Esophagus squamous epithelium (tissue), 5 donors: ENCODE measurements at regions not wholly inside any gene's neighbourhood (a gene's known extent, or its start where the extent isn't known, plus 50 kb on each side); places are given as distances from the start of the nearest gene placed in this dataset.

Experiments used
- DNase-seq: peaks from one replicate; lab custom pipeline; 2025; lab: John Stamatoyannopoulos, UW
- H3K27ac ChIP-seq, 4 donors: fragments of 200-600 bp; sonication (generic); one replicate each; pipeline ENCODE4 v1.5.1; 2016 to 2019; ENCODE audit warnings: mild to moderate bottlenecking in 1 of 4
- H3K27me3 ChIP-seq, 4 donors: fragments of 200-600 bp; sonication (generic); 1 replicate in 3 of 4; 2 replicates in 1 of 4; pipeline versions ENCODE4 v1.5.1 to v1.6.0; 2017 to 2021; ENCODE audit warnings: antibody characterized with exemption in 1 of 4
- H3K36me3 ChIP-seq, 3 donors: fragments of 200-600 bp; sonication (generic); one replicate each; pipeline ENCODE4 v1.5.1; 2016 to 2019
- H3K4me1 ChIP-seq, 3 donors: fragments of 200-600 bp; sonication (generic); one replicate each; pipeline ENCODE4 v1.5.1; 2017 to 2019
- H3K4me3 ChIP-seq, 4 donors: fragments of 200-600 bp; sonication (generic); 1 replicate in 3 of 4; 2 replicates in 1 of 4; pipeline ENCODE4 v1.5.1; 2016 to 2019; ENCODE audit warnings: mild to moderate bottlenecking in 2 of 4, moderate library complexity in 1 of 4
- H3K9me3 ChIP-seq, 3 donors: fragments of 200-600 bp; sonication (generic); one replicate each; pipeline ENCODE4 v1.5.1; 2016 to 2019
- CTCF ChIP-seq, 6 experiments: fragments of 450-650 bp in 4 of 6; fragments of 200-600 bp in 2 of 6; sonication (generic) in 2 of 6; IDR thresholded peaks; one replicate each; pipeline ENCODE4 v1.5.1; 2016 to 2019; ENCODE audit warnings: antibody characterized with exemption in 6 of 6, mild to moderate bottlenecking in 4 of 6, moderate library complexity in 4 of 6
- POLR2A ChIP-seq, 4 donors: fragments of 450-650 bp; IDR thresholded peaks; one replicate each; pipeline ENCODE4 v1.6.1; 2017; ENCODE audit warnings: antibody characterized with exemption in 4 of 4, mild to moderate bottlenecking in 4 of 4, moderate library complexity in 3 of 4
- WGBS, 2 donors: methylation state at CpG; one replicate each; pipeline ENCODE4 v1.1.5; 2018; 5-methylcytosine and 5-hydroxymethylcytosine counted together
- intact Hi-C: fragments of 100-400 bp; cut with DNase I; formaldehyde crosslinking; loops from one replicate; pipeline ENCODE4 v1.15.0; 2022
- donor health status: DM: yes; HTN: yes; CAD: no.

DNA sequence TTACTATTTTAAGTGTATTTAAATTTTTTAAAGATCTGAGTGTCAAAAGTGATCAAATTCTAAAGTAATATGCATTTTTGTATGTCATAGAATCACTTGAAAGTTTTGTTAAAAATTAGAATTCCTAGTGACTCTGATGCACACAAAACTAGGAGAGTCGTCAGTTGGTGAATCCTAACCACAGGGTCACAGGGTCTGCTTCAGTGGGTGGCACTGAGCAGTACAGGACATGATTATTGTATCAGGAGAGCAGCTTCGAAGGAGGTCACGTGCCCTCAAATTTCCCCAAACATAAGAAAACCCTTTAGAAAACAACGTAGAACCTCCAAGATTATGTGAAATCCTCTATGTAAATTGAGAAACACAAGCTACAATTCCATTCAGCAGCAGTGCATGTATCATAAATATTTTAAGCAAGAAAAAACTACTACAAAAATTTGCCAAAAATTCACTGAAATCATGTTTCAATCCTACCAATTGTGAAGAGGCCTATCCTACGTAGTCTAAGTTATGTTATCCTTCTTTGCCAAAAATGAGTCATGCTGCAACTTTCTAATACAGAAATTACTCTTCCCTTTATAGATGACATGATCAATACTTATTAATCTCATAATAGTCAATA, 323.6 kb downstream of the AASDHPPT start:
- WGBS, 2 donors: 81 to 89% methylated on average over 5 of the region's 5 CpGs
- intact Hi-C loops: no loop called here
- DNase-seq: no peak
- TF ChIP-seq POLR2A (IDR thresholded peaks at IDR 0.05) (no peak), CTCF (IDR thresholded peaks at IDR 0.05) (no peak)
- no peak overlapping the region for H3K4me3 ChIP-seq
- H3K27ac ChIP-seq: no peak overlapping the region
- H3K9me3 ChIP-seq: no peaks in the 10 kb centered on the region
- H3K4me1 ChIP-seq: no peaks in the 10 kb centered on the region
- no peaks in the 10 kb centered on the region for H3K36me3 ChIP-seq
- no peaks in the 10 kb centered on the region for H3K27me3 ChIP-seq

- WGBS, 2 donors: 93 to 95% methylated on average over 9 of the region's 9 CpGs
- H3K4me3 ChIP-seq: no peak overlapping the region
- intact Hi-C loops: no loop called here
These were observed 326.3 kb downstream of the AASDHPPT start for GRCh38 chr11:106403751-106404150.

DNA sequence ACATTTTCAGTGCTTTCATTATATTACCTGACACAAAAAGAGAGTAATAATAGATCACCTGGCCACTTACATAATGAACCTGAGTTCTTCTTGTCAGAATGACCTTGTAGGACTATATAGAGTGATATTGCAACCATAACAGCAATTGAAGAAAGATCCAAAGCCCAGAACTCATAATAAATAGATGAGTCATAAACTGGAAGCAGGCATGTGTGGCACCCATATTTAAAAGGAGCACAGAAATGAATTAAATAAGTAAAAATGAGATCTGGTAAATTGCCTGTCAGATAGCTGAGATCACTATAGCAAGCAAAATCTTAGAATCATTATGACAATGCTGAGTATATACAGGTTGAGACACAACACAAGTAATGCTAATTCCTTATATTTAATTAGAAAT, 331.8 kb downstream of the AASDHPPT start:
- no peaks in the 10 kb centered on the region for H3K36me3 ChIP-seq
- no peaks in the 10 kb centered on the region for H3K9me3 ChIP-seq
- TF ChIP-seq CTCF (IDR thresholded peaks at IDR 0.05): no peak
- no peaks in the 10 kb centered on the region for H3K4me1 ChIP-seq
- H3K27ac ChIP-seq: no peak overlapping the region
- no peaks in the 10 kb centered on the region for H3K27me3 ChIP-seq
- intact Hi-C loops: no loop called here
- H3K4me3 ChIP-seq: no peak overlapping the region
- no peak for DNase-seq

More at GRCh38 chr11:106403751-106404150, 326.3 kb downstream of the AASDHPPT start:
- Histone ChIP-seq H3K27ac (no peak overlapping the region), H3K36me3 (no peaks in the 10 kb centered on the region), H3K27me3 (no peaks in the 10 kb centered on the region), H3K9me3 (no peaks in the 10 kb centered on the region), H3K4me1 (no peaks in the 10 kb centered on the region)
- DNase-seq: no peak
- no peak for TF ChIP-seq CTCF (IDR thresholded peaks at IDR 0.05)
- no peak for TF ChIP-seq POLR2A (IDR thresholded peaks at IDR 0.05)

GRCh38 chr11:106409671-106410070, 332.2 kb downstream of the AASDHPPT start:
- H3K9me3 ChIP-seq: no peaks in the 10 kb centered on the region
- intact Hi-C loops: no loop called here
- no peak overlapping the region for H3K4me3 ChIP-seq
- WGBS, 2 donors: 69 to 80% methylated on average over 2 of the region's 2 CpGs
- no peak for DNase-seq
- TF ChIP-seq CTCF (IDR thresholded peaks at IDR 0.05): no peak
- TF ChIP-seq POLR2A (IDR thresholded peaks at IDR 0.05): no peak
- H3K27me3 ChIP-seq: no peaks in the 10 kb centered on the region
- no peaks in the 10 kb centered on the region for H3K4me1 ChIP-seq
- H3K27ac ChIP-seq: no peak overlapping the region
- no peaks in the 10 kb centered on the region for H3K36me3 ChIP-seq

GRCh38 chr11:106410902-106411301, 333.4 kb downstream of the AASDHPPT start:
- no peak overlapping the region for H3K27ac ChIP-seq
- TF ChIP-seq POLR2A (IDR thresholded peaks at IDR 0.05): no peak
- TF ChIP-seq CTCF (IDR thresholded peaks at IDR 0.05): no peak
- H3K4me1 ChIP-seq: no peaks in the 10 kb centered on the region
- WGBS, 2 donors: 88 to 94% methylated on average over 1 of the region's 1 CpG
- no peaks in the 10 kb centered on the region for H3K36me3 ChIP-seq
- H3K27me3 ChIP-seq: no peaks in the 10 kb centered on the region
- DNase-seq: no peak
- H3K9me3 ChIP-seq: no peaks in the 10 kb centered on the region
- intact Hi-C loops: no loop called here
- H3K4me3 ChIP-seq: no peak overlapping the region
